Endothelial cell of umbilical vein (primary cell): ENCODE measurements at regions not wholly inside any gene's neighbourhood (a gene's known extent, or its start where the extent isn't known, plus 50 kb on each side); places are given as distances from the start of the nearest gene placed in this dataset.

Experiments
- BruUV-seq: library from RNA; stranded (reverse); fragments of 400-500 nt; replicated peaks from 2 replicates; lab custom pipeline; 2021; lab: Mats Ljungman, UMichigan
- CTCF ChIA-PET: fragments of 300-600, 350-600 bp; sonication (Branson Sonifier 250); formaldehyde crosslinking; loops from one replicate; lab custom pipeline; 2021; ENCODE audit warnings: antibody characterized with exemption, inconsistent platforms; lab: Charles Lee
- POLR2A ChIA-PET: fragments of 300-600, 350-600 bp; sonication (Branson Sonifier 250); formaldehyde crosslinking; loops from one replicate; lab custom pipeline; 2021; ENCODE audit warnings: antibody characterized with exemption, inconsistent platforms; lab: Charles Lee
- DNase-seq: peaks from one replicate; pipeline ENCODE4 v3.0.0-alpha.2; 2011; ENCODE audit warnings: low read depth, low spot score
- FAIRE-seq: peaks from 2 replicates; lab custom pipeline; 2011; peaks lifted over from hg19 to GRCh38; lab: Jason Lieb, UNC
- H2AFZ ChIP-seq: 2 replicates; pipeline ENCODE4 v1.6.0; 2012; ENCODE audit warnings: low read depth, low read length, control low read depth, inconsistent platforms
- H3K27ac ChIP-seq: 2 replicates; pipeline ENCODE4 v1.5.1; 2011; ENCODE audit warnings: low read depth, mild to moderate bottlenecking, control low read depth, low read length, moderate library complexity; ENCODE audit not compliant: insufficient read depth
- H3K27me3 ChIP-seq, 2 experiments: 2 replicates each; pipeline versions ENCODE4 v1.6.0 to v1.6.1; 2011; ENCODE audit warnings: low read length in 2 of 2, mixed read lengths in 1 of 2; ENCODE audit not compliant: control insufficient read depth in 2 of 2, insufficient read depth in 2 of 2
- H3K36me3 ChIP-seq, 2 experiments: 2 replicates in 1 of 2; 3 replicates in 1 of 2; pipeline ENCODE4 v1.5.1; 2011; ENCODE audit warnings: low read length in 2 of 2, mild to moderate bottlenecking in 1 of 2, moderate library complexity in 1 of 2; ENCODE audit not compliant: control insufficient read depth in 2 of 2, insufficient read depth in 2 of 2; ENCODE audit errors: extremely low read depth in 1 of 2
- H3K4me1 ChIP-seq: 3 replicates; pipeline ENCODE4 v1.5.1; 2011; ENCODE audit warnings: mild to moderate bottlenecking, low read length; ENCODE audit not compliant: control insufficient read depth, insufficient read depth; ENCODE audit errors: extremely low read depth
- H3K4me2 ChIP-seq: 2 replicates; pipeline ENCODE4 v1.6.1; 2011; ENCODE audit warnings: low read length, control low read depth, mixed read lengths; ENCODE audit not compliant: insufficient read depth
- H3K4me3 ChIP-seq, 3 experiments: fragments of 200-600 bp in 1 of 3; sonication (generic), shearing (Covaris generic) in 1 of 3; replicated peaks in 1 of 3; 2 replicates each; pipeline ENCODE4 v1.5.1; 2011 to 2016; ENCODE audit warnings: control low read depth in 3 of 3, low read length in 3 of 3, mild to moderate bottlenecking in 2 of 3, inconsistent platforms in 1 of 3, low read depth in 1 of 3, moderate library complexity in 1 of 3; ENCODE audit not compliant: insufficient read depth in 1 of 3
- H3K79me2 ChIP-seq: 2 replicates; pipeline ENCODE4 v1.6.0; 2012; ENCODE audit warnings: low read length, inconsistent platforms; ENCODE audit not compliant: control insufficient read depth, insufficient read depth
- H3K9ac ChIP-seq: replicated peaks from 2 replicates; pipeline ENCODE3; 2011; ENCODE audit warnings: low read length, control low read depth; ENCODE audit not compliant: insufficient read depth; ENCODE audit errors: extremely low read depth
- H3K9me1 ChIP-seq: replicated peaks from 3 replicates; pipeline ENCODE4 v1.6.0; 2011; ENCODE audit warnings: mild to moderate bottlenecking, low read length; ENCODE audit not compliant: control insufficient read depth, insufficient read depth; ENCODE audit errors: extremely low read depth
- H3K9me3 ChIP-seq: replicated peaks from 2 replicates; pipeline ENCODE4 v1.5.1; 2012; ENCODE audit warnings: low read length, inconsistent platforms; ENCODE audit not compliant: control insufficient read depth, insufficient read depth
- H4K20me1 ChIP-seq: replicated peaks from 2 replicates; pipeline ENCODE3; 2011; ENCODE audit warnings: mild to moderate bottlenecking, low read length; ENCODE audit not compliant: control insufficient read depth, insufficient read depth; ENCODE audit errors: extremely low read depth
- CTCF ChIP-seq, 2 donors: IDR thresholded peaks; 1 replicate in 1 of 2; 2 replicates in 1 of 2; pipeline ENCODE4 v1.5.1; 2011; ENCODE audit warnings: low read length in 2 of 2, mild to moderate bottlenecking in 2 of 2, moderate library complexity in 2 of 2, control low read depth in 1 of 2, inconsistent platforms in 1 of 2, low read depth in 1 of 2; ENCODE audit not compliant: insufficient read depth in 1 of 2; ENCODE audit errors: extremely low read depth in 1 of 2
- EZH2 ChIP-seq: IDR thresholded peaks from 2 replicates; pipeline ENCODE4 v1.6.1; 2012; ENCODE audit warnings: borderline replicate concordance, low read depth, mild to moderate bottlenecking, moderate library complexity, low read length, inconsistent platforms; ENCODE audit not compliant: severe bottlenecking
- FOS ChIP-seq: IDR thresholded peaks from 2 replicates; pipeline ENCODE4 v1.6.1; 2011; ENCODE audit warnings: mild to moderate bottlenecking, low read length, moderate library complexity, borderline replicate concordance; ENCODE audit not compliant: insufficient read depth
- GATA2 ChIP-seq: IDR thresholded peaks from 2 replicates; pipeline ENCODE4 v1.7.0; 2011; ENCODE audit warnings: low read depth, mild to moderate bottlenecking, moderate library complexity, mixed read lengths, low read length; ENCODE audit not compliant: insufficient read length, insufficient read depth
- JUN ChIP-seq: IDR thresholded peaks from 2 replicates; pipeline ENCODE4 v1.6.1; 2011; ENCODE audit warnings: borderline replicate concordance, low read depth; ENCODE audit not compliant: insufficient read length, insufficient read depth
- MAX ChIP-seq: IDR thresholded peaks from 2 replicates; pipeline ENCODE4 v1.6.1; 2011; ENCODE audit not compliant: insufficient read depth, insufficient read length
- MYC ChIP-seq: IDR thresholded peaks from one replicate; pipeline ENCODE4 v1.6.1; 2011; ENCODE audit warnings: mild to moderate bottlenecking, low read depth, low read length
- POLR2A ChIP-seq: IDR thresholded peaks from 2 replicates; pipeline ENCODE4 v1.6.1; 2012; ENCODE audit warnings: low read depth, mild to moderate bottlenecking, control low read depth, low read length
- POLR2AphosphoS5 ChIP-seq: IDR thresholded peaks from 2 replicates; pipeline ENCODE4 v1.6.1; 2012; ENCODE audit warnings: low read depth, mild to moderate bottlenecking, control low read depth, low read length, moderate library complexity; ENCODE audit not compliant: insufficient read depth
- dilution Hi-C: fragments of 300-500 bp; cut with MboI; formaldehyde crosslinking; loops from one replicate; pipeline ENCODE4 v1.15.0; 2019; ENCODE audit warnings: low sequenced_read_pairs; ENCODE audit not compliant: extremely low pct_ligation_motif_present
- intact Hi-C: fragments of 100-400 bp; cut with micrococcal nuclease; formaldehyde crosslinking; loops from one replicate; pipeline ENCODE4 v1.10.0; 2022

GRCh38 chr5:158305861-158306260, 446.9 kb upstream of the CLINT1 start:
- no peaks in the 10 kb centered on the region for H3K27me3 ChIP-seq
- H3K4me3 ChIP-seq = no peak overlapping the region
- dilution Hi-C loops = no loop called here
- no peaks in the 10 kb centered on the region for H3K4me1 ChIP-seq
- no peak overlapping the region for H3K9ac ChIP-seq
- H3K79me2 ChIP-seq = no peaks in the 10 kb centered on the region
- no peak overlapping the region for H2AFZ ChIP-seq
- no peaks in the 10 kb centered on the region for H3K9me3 ChIP-seq
- no peaks in the 10 kb centered on the region for H3K36me3 ChIP-seq
- H3K4me2 ChIP-seq = no peak overlapping the region
- FAIRE-seq = no peak
- ChIA-PET CTCF (no interaction called here), POLR2A (no interaction called here)
- intact Hi-C loops = no loop called here
- H3K9me1 ChIP-seq = no peaks in the 10 kb centered on the region
- no peak for TF ChIP-seq JUN
- TF ChIP-seq CTCF (IDR thresholded peaks at IDR 0.05; ENCODE audit: extremely low read depth in 1 of 2, insufficient read depth in 1 of 2, low read depth in 1 of 2, low read length in 2 of 2) = no peak
- TF ChIP-seq EZH2 = no peak
- no peak for TF ChIP-seq MAX
- TF ChIP-seq MYC = no peak
- no peak for TF ChIP-seq POLR2AphosphoS5
- TF ChIP-seq POLR2A = no peak
- TF ChIP-seq GATA2 = no peak
- no peak for TF ChIP-seq FOS
- H4K20me1 ChIP-seq = no peaks in the 10 kb centered on the region
- no TSS peak for BruUV-seq
- H3K27ac ChIP-seq = no peak overlapping the region
- no peak for DNase-seq
